ENCODE measurements at regions not wholly inside any gene's neighbourhood (a gene's known extent, or its start where the extent isn't known, plus 50 kb on each side); places are given as distances from the start of the nearest gene placed in this dataset.

DNA sequence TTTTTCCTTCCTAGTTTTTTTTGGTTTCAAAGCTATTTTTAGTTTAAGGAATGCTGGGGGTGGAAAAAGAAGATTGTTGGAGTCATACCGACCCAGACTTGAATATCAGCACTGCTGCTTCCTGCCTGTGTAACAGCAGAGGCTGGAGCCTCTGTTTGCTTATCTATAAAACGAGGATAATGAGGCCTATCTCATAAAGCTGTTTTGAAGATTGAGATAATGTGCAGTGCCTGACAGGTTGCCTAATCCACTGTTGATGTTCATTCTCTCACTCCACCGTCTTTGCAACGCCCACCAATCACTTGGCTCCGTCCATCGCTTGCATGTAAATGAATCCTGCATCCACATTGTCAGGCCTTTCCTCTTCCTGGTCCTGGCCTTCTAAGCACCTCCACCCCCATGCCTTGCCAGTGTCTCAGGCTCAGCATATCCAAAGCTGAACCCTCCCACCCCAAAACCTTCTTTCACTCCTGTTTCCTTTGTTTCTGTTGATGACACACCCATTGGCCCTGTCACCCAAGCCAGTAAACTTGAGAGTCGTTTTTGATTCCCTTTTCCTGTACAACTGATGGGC, 94.9 kb downstream of the MEX3B start:
- dilution Hi-C loops (cut with MboI; ENCODE audit: extremely low pct_ligation_motif_present, low sequenced_read_pairs), result no loop called here
- intact Hi-C loops (cut with micrococcal nuclease), result no loop called here
- Histone ChIP-seq H3K9ac (replicated peaks; ENCODE audit: extremely low read depth, insufficient read depth, low read length) (no peak overlapping the region), H4K20me1 (replicated peaks; ENCODE audit: control insufficient read depth, extremely low read depth, insufficient read depth, low read length) (no peaks in the 10 kb centered on the region), H3K79me2 (ENCODE audit: control insufficient read depth, insufficient read depth, low read length) (no peaks in the 10 kb centered on the region), H3K4me3 (replicated peaks in 1 of 3; ENCODE audit: insufficient read depth in 1 of 3, low read depth in 1 of 3, low read length in 3 of 3) (no peak overlapping the region), H3K9me1 (replicated peaks; ENCODE audit: control insufficient read depth, extremely low read depth, insufficient read depth, low read length) (no peaks in the 10 kb centered on the region), H3K27ac (ENCODE audit: insufficient read depth, low read depth, low read length) (no peak overlapping the region), H3K9me3 (replicated peaks; ENCODE audit: control insufficient read depth, insufficient read depth, low read length) (no peaks in the 10 kb centered on the region), H3K36me3 (ENCODE audit: control insufficient read depth in 2 of 2, extremely low read depth in 1 of 2, insufficient read depth in 2 of 2, low read length in 2 of 2) (no peaks in the 10 kb centered on the region), H2AFZ (ENCODE audit: low read depth, low read length) (no peak overlapping the region), H3K4me2 (ENCODE audit: insufficient read depth, low read length) (no peak overlapping the region), H3K27me3 (ENCODE audit: control insufficient read depth in 2 of 2, insufficient read depth in 2 of 2, low read length in 2 of 2) (no peaks in the 10 kb centered on the region), H3K4me1 (ENCODE audit: control insufficient read depth, extremely low read depth, insufficient read depth, low read length) (no peaks in the 10 kb centered on the region)
- TF ChIP-seq EZH2 (IDR thresholded peaks at IDR 0.05; ENCODE audit: borderline replicate concordance, low read depth, low read length, severe bottlenecking), result no peak
- TF ChIP-seq POLR2AphosphoS5 (IDR thresholded peaks at IDR 0.05; ENCODE audit: insufficient read depth, low read depth, low read length), result no peak
- no peak for TF ChIP-seq GATA2 (IDR thresholded peaks at IDR 0.05; ENCODE audit: insufficient read depth, insufficient read length, low read depth, low read length)
- ChIA-PET CTCF (interaction anchor here (1.7 kb wide), 1 partner anchor 11 kb away, joined by 4 read pairs; no protein-coding TSS in a partner anchor), POLR2A (no interaction called here)
- BruUV-seq (replicated peaks), result no TSS peak
- no peak for FAIRE-seq
- DNase-seq (ENCODE audit: low read depth, low spot score), result no peak

DNA sequence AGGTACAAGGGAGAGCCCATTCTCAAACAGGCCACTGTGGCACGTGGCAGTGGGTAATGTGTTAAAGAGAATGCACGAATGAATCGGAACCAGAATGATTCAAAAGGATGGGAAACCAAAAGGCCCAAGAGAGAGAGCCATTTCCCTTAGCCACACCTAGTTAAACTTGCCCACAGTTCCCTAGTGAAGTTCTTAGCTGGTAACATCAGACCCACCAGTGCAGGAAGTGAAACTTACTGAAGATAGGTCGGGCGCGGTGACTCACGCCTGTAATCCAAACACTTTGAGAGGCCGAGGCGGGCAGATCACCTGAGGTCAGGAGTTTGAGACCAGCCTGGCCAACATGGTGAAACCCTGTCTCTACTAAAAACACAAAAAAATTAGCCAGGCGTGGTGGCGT, 97.1 kb downstream of the MEX3B start:
- H3K4me3 ChIP-seq (replicated peaks in 1 of 3; ENCODE audit: insufficient read depth in 1 of 3, low read depth in 1 of 3, low read length in 3 of 3), result no peak overlapping the region
- no peaks in the 10 kb centered on the region for H3K4me1 ChIP-seq (ENCODE audit: control insufficient read depth, extremely low read depth, insufficient read depth, low read length)
- ChIA-PET CTCF (no interaction called here), POLR2A (no interaction called here)
- H3K4me2 ChIP-seq (ENCODE audit: insufficient read depth, low read length), result no peak overlapping the region
- no peaks in the 10 kb centered on the region for H4K20me1 ChIP-seq (replicated peaks; ENCODE audit: control insufficient read depth, extremely low read depth, insufficient read depth, low read length)
- H3K9me1 ChIP-seq (replicated peaks; ENCODE audit: control insufficient read depth, extremely low read depth, insufficient read depth, low read length), result no peaks in the 10 kb centered on the region
- DNase-seq (ENCODE audit: low read depth, low spot score) (no peak), FAIRE-seq (no peak)
- H2AFZ ChIP-seq (ENCODE audit: low read depth, low read length), result no peak overlapping the region
- no peaks in the 10 kb centered on the region for H3K79me2 ChIP-seq (ENCODE audit: control insufficient read depth, insufficient read depth, low read length)
- H3K27ac ChIP-seq (ENCODE audit: insufficient read depth, low read depth, low read length), result no peak overlapping the region
- H3K9ac ChIP-seq (replicated peaks; ENCODE audit: extremely low read depth, insufficient read depth, low read length), result no peak overlapping the region
- dilution Hi-C loops (cut with MboI; ENCODE audit: extremely low pct_ligation_motif_present, low sequenced_read_pairs) (no loop called here), intact Hi-C loops (cut with micrococcal nuclease) (no loop called here)
- TF ChIP-seq MYC (IDR thresholded peaks at IDR 0.05; ENCODE audit: low read depth, low read length) (no peak), POLR2AphosphoS5 (IDR thresholded peaks at IDR 0.05; ENCODE audit: insufficient read depth, low read depth, low read length) (no peak), JUN (IDR thresholded peaks at IDR 0.05; ENCODE audit: borderline replicate concordance, insufficient read depth, insufficient read length, low read depth) (no peak), MAX (IDR thresholded peaks at IDR 0.05; ENCODE audit: insufficient read depth, insufficient read length) (no peak), GATA2 (IDR thresholded peaks at IDR 0.05; ENCODE audit: insufficient read depth, insufficient read length, low read depth, low read length) (no peak), POLR2A (IDR thresholded peaks at IDR 0.05; ENCODE audit: low read depth, low read length) (no peak), FOS (IDR thresholded peaks at IDR 0.05; ENCODE audit: borderline replicate concordance, insufficient read depth, low read length) (no peak), EZH2 (IDR thresholded peaks at IDR 0.05; ENCODE audit: borderline replicate concordance, low read depth, low read length, severe bottlenecking) (no peak)
- TF ChIP-seq, protein P1, sequence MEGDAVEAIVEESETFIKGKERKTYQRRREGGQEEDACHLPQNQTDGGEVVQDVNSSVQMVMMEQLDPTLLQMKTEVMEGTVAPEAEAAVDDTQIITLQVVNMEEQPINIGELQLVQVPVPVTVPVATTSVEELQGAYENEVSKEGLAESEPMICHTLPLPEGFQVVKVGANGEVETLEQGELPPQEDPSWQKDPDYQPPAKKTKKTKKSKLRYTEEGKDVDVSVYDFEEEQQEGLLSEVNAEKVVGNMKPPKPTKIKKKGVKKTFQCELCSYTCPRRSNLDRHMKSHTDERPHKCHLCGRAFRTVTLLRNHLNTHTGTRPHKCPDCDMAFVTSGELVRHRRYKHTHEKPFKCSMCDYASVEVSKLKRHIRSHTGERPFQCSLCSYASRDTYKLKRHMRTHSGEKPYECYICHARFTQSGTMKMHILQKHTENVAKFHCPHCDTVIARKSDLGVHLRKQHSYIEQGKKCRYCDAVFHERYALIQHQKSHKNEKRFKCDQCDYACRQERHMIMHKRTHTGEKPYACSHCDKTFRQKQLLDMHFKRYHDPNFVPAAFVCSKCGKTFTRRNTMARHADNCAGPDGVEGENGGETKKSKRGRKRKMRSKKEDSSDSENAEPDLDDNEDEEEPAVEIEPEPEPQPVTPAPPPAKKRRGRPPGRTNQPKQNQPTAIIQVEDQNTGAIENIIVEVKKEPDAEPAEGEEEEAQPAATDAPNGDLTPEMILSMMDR (IDR thresholded peaks at IDR 0.05; ENCODE audit: extremely low read depth in 1 of 2, insufficient read depth in 1 of 2, low read depth in 1 of 2, low read length in 2 of 2), result no peak
- H3K27me3 ChIP-seq (ENCODE audit: control insufficient read depth in 2 of 2, insufficient read depth in 2 of 2, low read length in 2 of 2), result no peaks in the 10 kb centered on the region
- no TSS peak for BruUV-seq (replicated peaks)
- H3K36me3 ChIP-seq (ENCODE audit: control insufficient read depth in 2 of 2, extremely low read depth in 1 of 2, insufficient read depth in 2 of 2, low read length in 2 of 2), result no peaks in the 10 kb centered on the region
- H3K9me3 ChIP-seq (replicated peaks; ENCODE audit: control insufficient read depth, insufficient read depth, low read length), result no peaks in the 10 kb centered on the region
